GM12864 (cell line): ENCODE measurements at regions not wholly inside any gene's neighbourhood (a gene's known extent, or its start where the extent isn't known, plus 50 kb on each side); places are given as distances from the start of the nearest gene placed in this dataset.
"Not testable (repeated sequence)": the region's sequence is repeated elsewhere in the genome, so short reads cannot be mapped to it uniquely, and the experiment has no call there.

Source experiments
- DNase-seq: peaks from one replicate; pipeline ENCODE4 v3.0.0-alpha.2; 2011; ENCODE audit warnings: low read depth
- H3K4me3 ChIP-seq: 2 replicates; pipeline ENCODE4 v1.5.1; 2011; ENCODE audit warnings: mild to moderate bottlenecking, low read depth, low read length, control low read depth
- CTCF ChIP-seq: IDR thresholded peaks from 2 replicates; pipeline ENCODE4 v1.5.1; 2011; ENCODE audit warnings: low read depth, mild to moderate bottlenecking, moderate library complexity, low read length, control low read depth, inconsistent platforms; ENCODE audit errors: missing control alignments

- no peak for DNase-seq
- no peak for TF ChIP-seq CTCF
- no peak overlapping the region for H3K4me3 ChIP-seq
These were observed 142.2 kb upstream of the NBPF11 start for GRCh38 chr1:148294116-148294807.

- TF ChIP-seq CTCF, result no peak
- no peak overlapping the region for H3K4me3 ChIP-seq
- DNase-seq, result no peak
These were observed 141.6 kb upstream of the NBPF11 start for GRCh38 chr1:148293651-148294050.

- no peak for TF ChIP-seq CTCF
- no peak overlapping the region for H3K4me3 ChIP-seq
- no peak for DNase-seq
These were observed 140.8 kb upstream of the NBPF11 start for GRCh38 chr1:148292915-148293314.

GRCh38 chr1:148290881-148291280 is 138.8 kb upstream of the NBPF11 start:
- TF ChIP-seq CTCF, result no peak
- DNase-seq, result no peak
- H3K4me3 ChIP-seq, result no peak overlapping the region

GRCh38 chr1:148289647-148290046 is 137.6 kb upstream of the NBPF11 start:
- H3K4me3 ChIP-seq, result no peak overlapping the region
- DNase-seq, result no peak
- TF ChIP-seq CTCF, result no peak

GRCh38 chr1:148285946-148286345 is 133.9 kb upstream of the NBPF11 start:
- H3K4me3 ChIP-seq, DNase-seq: not testable (repeated sequence)

GRCh38 chr1:148280831-148281572 is 128.9 kb upstream of the NBPF11 start:
- DNase-seq, result not testable (repeated sequence)
- H3K4me3 ChIP-seq, result peak overlapping the region; percentile 49

GRCh38 chr1:148279002-148279542 is 127.0 kb upstream of the NBPF11 start:
- not testable (repeated sequence) for H3K4me3 ChIP-seq, DNase-seq

- not testable (repeated sequence) for H3K4me3 ChIP-seq, DNase-seq
These were observed 125.8 kb upstream of the NBPF11 start for GRCh38 chr1:148277865-148278279.

- H3K4me3 ChIP-seq, DNase-seq: not testable (repeated sequence)
These were observed 115.0 kb upstream of the NBPF11 start for GRCh38 chr1:148267066-148267465.
